Right atrium auricular region (tissue), 2 donors: ENCODE measurements at regions not wholly inside any gene's neighbourhood (a gene's known extent, or its start where the extent isn't known, plus 50 kb on each side); places are given as distances from the start of the nearest gene placed in this dataset.

Source experiments
- DNase-seq: peaks from one replicate; pipeline ENCODE4 v3.0.0-alpha.2; 2019; ENCODE audit warnings: low spot score
- H3K27ac ChIP-seq, 2 donors: fragments of 200-600 bp; sonication (generic); 1 replicate in 1 of 2; 2 replicates in 1 of 2; pipeline ENCODE4 v1.5.1; 2016 to 2019
- H3K27me3 ChIP-seq, 2 donors: fragments of 200-600 bp; sonication (generic); one replicate each; pipeline versions ENCODE4 v1.5.1 to v1.6.0; 2017 to 2019
- H3K36me3 ChIP-seq: fragments of 200-600 bp; sonication (generic); one replicate; pipeline ENCODE4 v1.5.1; 2016
- H3K4me1 ChIP-seq, 2 donors: fragments of 200-600 bp; sonication (generic); one replicate each; pipeline versions ENCODE4 v1.5.1 to v1.6.0; 2017 to 2019
- H3K4me3 ChIP-seq, 2 donors: fragments of 200-600 bp; sonication (generic); 1 replicate in 1 of 2; 2 replicates in 1 of 2; pipeline ENCODE4 v1.5.1; 2017 to 2019; ENCODE audit warnings: mild to moderate bottlenecking in 1 of 2, moderate library complexity in 1 of 2
- H3K9me3 ChIP-seq, 2 donors: fragments of 200-600 bp; sonication (generic); one replicate each; pipeline ENCODE4 v1.5.1; 2019
- CTCF ChIP-seq, 2 donors: fragments of 200-600 bp; sonication (generic); IDR thresholded peaks; one replicate each; pipeline ENCODE4 v1.5.1; 2019; ENCODE audit warnings: antibody characterized with exemption in 2 of 2

DNA sequence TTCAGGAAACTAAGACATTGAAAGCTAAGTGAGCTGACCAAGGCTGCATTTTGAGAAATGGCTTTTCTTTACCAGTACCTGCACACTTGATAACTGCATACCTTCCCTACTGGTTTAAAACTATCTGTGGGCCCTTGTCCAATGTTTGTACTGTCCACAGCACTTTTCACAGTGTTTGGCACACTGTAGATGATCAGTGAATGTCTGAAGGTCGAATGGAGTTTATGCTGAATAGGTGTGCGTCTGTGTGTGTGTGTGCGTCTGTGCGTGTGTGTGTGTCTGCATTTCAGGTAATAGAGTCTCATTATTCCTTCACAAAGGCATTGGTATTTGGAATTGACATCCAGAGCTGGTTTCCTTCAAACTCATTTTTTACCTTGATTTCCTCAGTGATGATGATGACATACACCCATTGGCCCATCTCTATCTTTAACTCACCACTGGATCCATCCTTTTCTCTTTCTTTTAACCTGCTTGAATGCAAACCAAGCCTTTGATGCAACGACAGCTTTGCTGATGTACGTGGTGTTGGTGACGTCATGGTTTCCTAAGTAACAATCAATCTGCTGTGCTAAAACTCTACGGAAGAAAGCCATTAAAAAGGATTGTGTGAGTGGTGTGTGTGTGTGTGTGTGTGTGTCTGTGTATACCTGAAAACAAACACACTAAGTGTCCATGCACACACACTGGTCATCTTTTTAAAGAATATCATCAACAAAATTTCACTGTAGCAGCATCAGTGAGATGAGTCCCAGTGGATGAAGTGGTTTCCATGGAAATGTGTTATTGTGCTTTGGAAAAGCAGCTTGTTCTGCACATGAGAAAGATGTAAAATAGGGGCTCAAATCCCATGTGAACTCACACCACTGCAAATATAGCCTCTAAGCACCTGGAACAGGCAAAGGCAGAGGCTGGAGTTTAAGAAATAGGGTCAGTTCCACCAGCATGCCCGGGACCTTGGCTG, 490.2 kb upstream of the B3GAT1 start:
- Histone ChIP-seq H3K4me1 (peaks cover 0 to 12% of the 10 kb centered on the region in 2 donors), H3K27me3 (no peaks in the 10 kb centered on the region), H3K4me3 (no peak overlapping the region), H3K9me3 (no peaks in the 10 kb centered on the region), H3K36me3 (no peaks in the 10 kb centered on the region), H3K27ac (no peak overlapping the region)
- TF ChIP-seq CTCF (IDR thresholded peaks at IDR 0.05): no peak
- no peak for DNase-seq

GRCh38 chr11:134901542-134901941, 489.5 kb upstream of the B3GAT1 start:
- Histone ChIP-seq H3K9me3 (no peaks in the 10 kb centered on the region), H3K4me1 (peaks cover 0 to 12% of the 10 kb centered on the region in 2 donors), H3K27ac (no peak overlapping the region), H3K36me3 (no peaks in the 10 kb centered on the region), H3K4me3 (no peak overlapping the region), H3K27me3 (no peaks in the 10 kb centered on the region)
- DNase-seq: no peak
- TF ChIP-seq CTCF (IDR thresholded peaks at IDR 0.05): no peak

- Histone ChIP-seq H3K4me3 (no peak overlapping the region), H3K27me3 (no peaks in the 10 kb centered on the region), H3K36me3 (no peaks in the 10 kb centered on the region), H3K4me1 (no peaks in the 10 kb centered on the region), H3K27ac (no peak overlapping the region), H3K9me3 (no peaks in the 10 kb centered on the region)
- DNase-seq: no peak
- TF ChIP-seq CTCF (IDR thresholded peaks at IDR 0.05): no peak
Observed at GRCh38 chr11:134893810-134894685, 482.0 kb upstream of the B3GAT1 start.

DNA sequence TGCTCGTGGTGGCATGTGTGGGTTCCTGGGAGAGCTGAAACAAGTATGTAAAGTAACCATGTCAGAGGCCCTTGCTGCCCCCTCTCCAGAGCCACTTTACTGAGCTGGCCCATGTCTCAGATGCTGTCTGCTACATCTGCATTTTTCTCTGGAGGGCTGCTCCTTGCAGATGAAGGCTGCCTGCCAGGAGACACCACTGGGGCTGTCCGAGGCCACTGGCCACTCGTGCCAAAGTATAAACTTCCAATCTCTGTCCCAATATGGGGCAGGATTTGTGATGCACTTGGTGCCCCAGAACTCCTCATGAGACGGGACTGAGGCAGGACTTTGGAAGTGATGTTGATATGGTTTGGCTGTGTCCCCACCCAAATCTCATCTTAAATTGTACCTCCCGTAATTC, 478.4 kb upstream of the B3GAT1 start:
- Histone ChIP-seq H3K27ac (no peak overlapping the region), H3K4me1 (no peaks in the 10 kb centered on the region), H3K27me3 (no peaks in the 10 kb centered on the region), H3K36me3 (no peaks in the 10 kb centered on the region), H3K4me3 (no peak overlapping the region), H3K9me3 (no peaks in the 10 kb centered on the region)
- no peak for TF ChIP-seq CTCF (IDR thresholded peaks at IDR 0.05)
- no peak for DNase-seq

DNA sequence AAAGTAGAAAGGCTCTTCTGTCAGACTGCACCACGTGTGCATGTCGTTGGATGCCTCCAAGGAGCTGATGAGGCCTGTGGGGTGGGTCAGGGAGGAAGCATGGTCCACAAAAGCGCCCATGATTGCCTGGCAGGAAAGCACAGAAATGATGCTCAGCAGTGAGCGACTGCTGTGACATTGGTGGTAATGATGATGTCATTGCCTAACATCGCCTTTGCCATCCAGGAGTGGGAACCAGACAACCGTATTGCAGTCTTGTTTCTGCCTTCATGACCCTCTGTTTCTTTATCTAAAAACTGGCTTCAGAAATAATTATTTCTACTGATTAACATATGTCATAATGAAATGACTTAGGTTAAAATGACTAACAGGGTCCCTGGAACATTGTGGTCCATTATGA, 477.8 kb upstream of the B3GAT1 start:
- Histone ChIP-seq H3K4me1 (no peaks in the 10 kb centered on the region), H3K27ac (no peak overlapping the region), H3K27me3 (no peaks in the 10 kb centered on the region), H3K9me3 (no peaks in the 10 kb centered on the region), H3K4me3 (no peak overlapping the region), H3K36me3 (no peaks in the 10 kb centered on the region)
- no peak for DNase-seq
- no peak for TF ChIP-seq CTCF (IDR thresholded peaks at IDR 0.05)
